ENCODE measurements at regions not wholly inside any gene's neighbourhood (a gene's known extent, or its start where the extent isn't known, plus 50 kb on each side); places are given as distances from the start of the nearest gene placed in this dataset.

- TF ChIP-seq REST (IDR thresholded peaks at IDR 0.05): no peak
- no peak for TF ChIP-seq CTCF (IDR thresholded peaks at IDR 0.05; ENCODE audit: low read depth, low read length, missing input control)
- no peak for TF ChIP-seq SP1 (IDR thresholded peaks at IDR 0.05)
- TF ChIP-seq YY1 (IDR thresholded peaks at IDR 0.05): no peak
- TF ChIP-seq RXRA (IDR thresholded peaks at IDR 0.05): no peak
- TF ChIP-seq RAD21 (IDR thresholded peaks at IDR 0.05): no peak
- TF ChIP-seq EGR1 (IDR thresholded peaks at IDR 0.05; ENCODE audit: low read depth in 2 of 2): no peak
- no peak for TF ChIP-seq GABPA (IDR thresholded peaks at IDR 0.05 in 1 of 2, conservative IDR thresholded peaks at IDR 0.05 in 1 of 2)
- no peak for TF ChIP-seq ZBTB33 (IDR thresholded peaks at IDR 0.05)
- no peak for TF ChIP-seq ATF3 (IDR thresholded peaks at IDR 0.05)
- no peak for TF ChIP-seq HNF4A (conservative IDR thresholded peaks at IDR 0.05)
- no peak for TF ChIP-seq TAF1 (conservative IDR thresholded peaks at IDR 0.05)
- no peak for TF ChIP-seq MAX (IDR thresholded peaks at IDR 0.05)
- no peak for TF ChIP-seq FOXA1 (IDR thresholded peaks at IDR 0.05)
These were observed 271.7 kb upstream of the NSMCE3 start for GRCh38 chr15:29541309-29541708.

Data from liver (tissue), 3 donors.